GM18505 (cell line): ENCODE measurements at regions not wholly inside any gene's neighbourhood (a gene's known extent, or its start where the extent isn't known, plus 50 kb on each side); places are given as distances from the start of the nearest gene placed in this dataset.

Experiments
- ATAC-seq: cut with Tn5 transposase; IDR thresholded peaks from one replicate; pipeline ENCODE4 v1.9.1; 2021; ENCODE audit not compliant: unreplicated experiment
- POLR2A ChIP-seq: IDR thresholded peaks from 4 replicates; pipeline ENCODE4 v1.6.1; 2011; ENCODE audit warnings: borderline replicate concordance; ENCODE audit not compliant: insufficient read depth, insufficient read length; ENCODE audit errors: extremely low read depth

GRCh38 chr9:90948156-90948555 lies 146.5 kb downstream of the SYK start:
- TF ChIP-seq POLR2A: no peak
- ATAC-seq: no peak

- no peak for TF ChIP-seq POLR2A
- no peak for ATAC-seq
These were observed 149.0 kb downstream of the SYK start for GRCh38 chr9:90950600-90950999.

GRCh38 chr9:90953200-90953599 lies 151.6 kb downstream of the SYK start:
- ATAC-seq: no peak
- TF ChIP-seq POLR2A: no peak

GRCh38 chr9:90953805-90954204 lies 152.2 kb downstream of the SYK start:
- no peak for TF ChIP-seq POLR2A
- ATAC-seq: no peak

GRCh38 chr9:90956026-90956810 lies 154.6 kb downstream of the SYK start:
- no peak for ATAC-seq
- TF ChIP-seq POLR2A: no peak

GRCh38 chr9:90958328-90958727 lies 156.7 kb downstream of the SYK start:
- ATAC-seq: no peak
- no peak for TF ChIP-seq POLR2A

GRCh38 chr9:90960941-90961340 lies 159.3 kb downstream of the SYK start:
- no peak for TF ChIP-seq POLR2A
- ATAC-seq: no peak

GRCh38 chr9:90961375-90961774 lies 159.8 kb downstream of the SYK start:
- no peak for TF ChIP-seq POLR2A
- no peak for ATAC-seq

GRCh38 chr9:90964101-90965020 lies 162.7 kb downstream of the SYK start:
- no peak for ATAC-seq
- no peak for TF ChIP-seq POLR2A

- ATAC-seq: no peak
These were observed 163.8 kb downstream of the SYK start for GRCh38 chr9:90965226-90966030.

GRCh38 chr9:90966031-90966290 lies 164.3 kb downstream of the SYK start:
- no peak for ATAC-seq
- no peak for TF ChIP-seq POLR2A

More at GRCh38 chr9:90965226-90966030, 163.8 kb downstream of the SYK start:
- no peak for TF ChIP-seq POLR2A

GRCh38 chr9:90966480-90967144 lies 165.0 kb downstream of the SYK start:
- no peak for TF ChIP-seq POLR2A

GRCh38 chr9:90967145-90967538 lies 165.5 kb downstream of the SYK start:
- ATAC-seq: no peak
- TF ChIP-seq POLR2A: no peak

More at GRCh38 chr9:90966480-90967144, 165.0 kb downstream of the SYK start:
- ATAC-seq: no peak

GRCh38 chr9:90969021-90969675 lies 167.5 kb downstream of the SYK start:
- ATAC-seq: no peak
- no peak for TF ChIP-seq POLR2A
